HepG2 (cell line): ENCODE measurements at regions not wholly inside any gene's neighbourhood (a gene's known extent, or its start where the extent isn't known, plus 50 kb on each side); places are given as distances from the start of the nearest gene placed in this dataset.

ENCODE experiments used
- HDAC2 ChIP-seq: sonication (generic); formaldehyde crosslinking; IDR thresholded peaks from 2 replicates; pipeline ENCODE4 v1.4.0; 2020; ENCODE audit warnings: missing genetic modification reagents
- KDM5A ChIP-seq: fragments of 200-600 bp; sonication (generic); IDR thresholded peaks from 2 replicates; pipeline ENCODE4 v1.7.0; 2018; ENCODE audit warnings: antibody characterized with exemption, mild to moderate bottlenecking, low read length, borderline replicate concordance
- MAX ChIP-seq: IDR thresholded peaks from 2 replicates; pipeline ENCODE4 v1.6.1; 2012; ENCODE audit warnings: inconsistent platforms
- MLX ChIP-seq: IDR thresholded peaks from 2 replicates; pipeline ENCODE4 v1.6.1; 2016
- MXI1 ChIP-seq: IDR thresholded peaks from 3 replicates; pipeline ENCODE4 v1.6.1; 2012; ENCODE audit warnings: low read depth, low read length, inconsistent platforms, borderline replicate concordance
- PAX8 ChIP-seq: sonication (generic); formaldehyde crosslinking; IDR thresholded peaks from 2 replicates; pipeline ENCODE4 v1.8.0; 2022; ENCODE audit warnings: mild to moderate bottlenecking, missing genetic modification reagents, borderline replicate concordance
- RELA ChIP-seq: sonication (generic); formaldehyde crosslinking; IDR thresholded peaks from 2 replicates; pipeline ENCODE4 v1.4.0; 2020; ENCODE audit warnings: missing genetic modification reagents
- REST ChIP-seq, 2 experiments: IDR thresholded peaks; 2 replicates each; pipeline ENCODE4 v1.6.1; 2011 to 2012; ENCODE audit warnings: low read length in 2 of 2, borderline replicate concordance in 1 of 2, low read depth in 1 of 2, mild to moderate bottlenecking in 1 of 2, moderate library complexity in 1 of 2
- SUZ12 ChIP-seq: fragments of 150-350 bp; IDR thresholded peaks from 2 replicates; pipeline ENCODE4 v1.6.1; 2014; ENCODE audit warnings: low read depth, low read length
- ZNF124 ChIP-seq: sonication (generic); formaldehyde crosslinking; IDR thresholded peaks from 2 replicates; pipeline ENCODE4 v1.4.0; 2020; ENCODE audit warnings: missing genetic modification reagents
- ZNF629 ChIP-seq: sonication (generic); formaldehyde crosslinking; conservative IDR thresholded peaks from 2 replicates; pipeline ENCODE4 v1.5.0; 2020; ENCODE audit warnings: missing genetic modification reagents

GRCh38 chr11:28963187-28963586 lies 855.0 kb downstream of the METTL15 start:
- TF ChIP-seq HDAC2 (CRISPR knock-in tag) (no peak), KDM5A (no peak), MXI1 (no peak), RELA (CRISPR knock-in tag) (no peak), PAX8 (CRISPR knock-in tag) (no peak), ZNF124 (CRISPR knock-in tag) (no peak), SUZ12 (no peak), MLX (CRISPR knock-in tag) (no peak), MAX (no peak), ZNF629 (CRISPR knock-in tag) (no peak), REST (IDR thresholded peaks at IDR 0.05; ENCODE audit: borderline replicate concordance in 1 of 2, low read depth in 1 of 2, low read length in 2 of 2) (no peak)
